SH-SY5Y (cell line): ENCODE measurements at regions not wholly inside any gene's neighbourhood (a gene's known extent, or its start where the extent isn't known, plus 50 kb on each side); places are given as distances from the start of the nearest gene placed in this dataset.

Experiments used
- GATA2 ChIP-seq: IDR thresholded peaks from 2 replicates; pipeline ENCODE4 v1.6.1; 2011; ENCODE audit warnings: mild to moderate bottlenecking, low read depth, low read length
- GATA3 ChIP-seq: IDR thresholded peaks from 2 replicates; pipeline ENCODE4 v1.6.1; 2011; ENCODE audit warnings: low read depth, mild to moderate bottlenecking, low read length, moderate library complexity

GRCh38 chr2:57934659-57935058, 111.9 kb upstream of the VRK2 start:
- no peak for TF ChIP-seq GATA2
- TF ChIP-seq GATA3: no peak
